Gastroesophageal sphincter (tissue), 3 donors: ENCODE measurements at regions not wholly inside any gene's neighbourhood (a gene's known extent, or its start where the extent isn't known, plus 50 kb on each side); places are given as distances from the start of the nearest gene placed in this dataset.

Experiments
- POLR2A ChIP-seq, 2 donors: fragments of 450-650 bp; IDR thresholded peaks; one replicate each; pipeline ENCODE4 v1.6.1; 2017; ENCODE audit warnings: antibody characterized with exemption in 2 of 2, mild to moderate bottlenecking in 2 of 2, moderate library complexity in 1 of 2
- POLR2AphosphoS5 ChIP-seq: sonication (generic); formaldehyde crosslinking; IDR thresholded peaks from one replicate; pipeline ENCODE4 v1.6.1; 2017; ENCODE audit warnings: antibody characterized with exemption
- TF ChIP-seq, protein P1 (sequence below), 4 experiments: fragments of 200-600 bp in 2 of 4; fragments of 450-650 bp in 2 of 4; sonication (generic) in 1 of 4; IDR thresholded peaks; one replicate each; pipeline ENCODE4 v1.5.1; 2017 to 2019; ENCODE audit warnings: antibody characterized with exemption in 4 of 4, mild to moderate bottlenecking in 2 of 4, moderate library complexity in 2 of 4

DNA sequence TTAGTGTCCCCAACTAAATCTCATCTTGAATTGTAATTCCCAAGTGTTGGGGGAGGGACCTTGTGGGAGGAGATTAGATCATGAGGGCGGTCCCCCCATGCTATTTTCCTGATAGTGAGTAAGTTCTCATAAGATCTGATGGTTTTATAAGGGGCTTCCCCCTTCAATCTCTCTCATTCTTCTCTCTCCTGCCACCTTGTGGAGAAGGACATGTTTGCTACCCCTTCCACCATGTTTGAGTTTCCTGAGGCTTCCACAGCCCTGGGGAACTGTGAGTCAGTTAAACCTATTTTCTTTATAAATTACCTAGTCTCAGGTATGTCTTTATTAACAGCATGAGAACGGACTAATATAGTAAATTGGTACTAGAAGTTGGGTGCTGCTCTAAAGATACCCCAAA, 365.6 kb downstream of the ANKRD7 start:
- TF ChIP-seq POLR2AphosphoS5 (no peak), POLR2A (IDR thresholded peaks at IDR 0.05) (no peak)
- TF ChIP-seq, protein P1, sequence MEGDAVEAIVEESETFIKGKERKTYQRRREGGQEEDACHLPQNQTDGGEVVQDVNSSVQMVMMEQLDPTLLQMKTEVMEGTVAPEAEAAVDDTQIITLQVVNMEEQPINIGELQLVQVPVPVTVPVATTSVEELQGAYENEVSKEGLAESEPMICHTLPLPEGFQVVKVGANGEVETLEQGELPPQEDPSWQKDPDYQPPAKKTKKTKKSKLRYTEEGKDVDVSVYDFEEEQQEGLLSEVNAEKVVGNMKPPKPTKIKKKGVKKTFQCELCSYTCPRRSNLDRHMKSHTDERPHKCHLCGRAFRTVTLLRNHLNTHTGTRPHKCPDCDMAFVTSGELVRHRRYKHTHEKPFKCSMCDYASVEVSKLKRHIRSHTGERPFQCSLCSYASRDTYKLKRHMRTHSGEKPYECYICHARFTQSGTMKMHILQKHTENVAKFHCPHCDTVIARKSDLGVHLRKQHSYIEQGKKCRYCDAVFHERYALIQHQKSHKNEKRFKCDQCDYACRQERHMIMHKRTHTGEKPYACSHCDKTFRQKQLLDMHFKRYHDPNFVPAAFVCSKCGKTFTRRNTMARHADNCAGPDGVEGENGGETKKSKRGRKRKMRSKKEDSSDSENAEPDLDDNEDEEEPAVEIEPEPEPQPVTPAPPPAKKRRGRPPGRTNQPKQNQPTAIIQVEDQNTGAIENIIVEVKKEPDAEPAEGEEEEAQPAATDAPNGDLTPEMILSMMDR (IDR thresholded peaks at IDR 0.05), result no peak
